ENCODE measurements at regions not wholly inside any gene's neighbourhood (a gene's known extent, or its start where the extent isn't known, plus 50 kb on each side); places are given as distances from the start of the nearest gene placed in this dataset.

GRCh38 chr9:91141407-91141965 is 220.2 kb downstream of the AUH start:
- ATAC-seq, result no peak

GRCh38 chr9:91143162-91143561 is 218.6 kb downstream of the AUH start:
- no peak for ATAC-seq

GRCh38 chr9:91143642-91144041 is 218.1 kb downstream of the AUH start:
- ATAC-seq, result peak; percentile 33

GRCh38 chr9:91144769-91145168 is 216.9 kb downstream of the AUH start:
- ATAC-seq, result no peak

- no peak for ATAC-seq
These were observed 216.2 kb downstream of the AUH start for GRCh38 chr9:91145496-91145895.

- no peak for ATAC-seq
These were observed 215.2 kb downstream of the AUH start for GRCh38 chr9:91146391-91147019.

GRCh38 chr9:91147079-91147708 is 214.5 kb downstream of the AUH start:
- no peak for ATAC-seq

GRCh38 chr9:91148306-91148705 is 213.4 kb downstream of the AUH start:
- no peak for ATAC-seq

GRCh38 chr9:91150273-91150997 is 211.3 kb downstream of the AUH start:
- no peak for ATAC-seq

- ATAC-seq, result peak; percentile 33
These were observed 210.6 kb downstream of the AUH start for GRCh38 chr9:91150998-91151717.

GRCh38 chr9:91151718-91152095 is 210.0 kb downstream of the AUH start:
- no peak for ATAC-seq

GRCh38 chr9:91154686-91155085 is 207.0 kb downstream of the AUH start:
- no peak for ATAC-seq

- ATAC-seq, result no peak
These were observed 206.5 kb downstream of the AUH start for GRCh38 chr9:91155181-91155580.

GRCh38 chr9:91155746-91156376 is 205.9 kb downstream of the AUH start:
- ATAC-seq, result no peak

GRCh38 chr9:91156451-91157234 is 205.1 kb downstream of the AUH start:
- ATAC-seq, result peak; percentile 81

GRCh38 chr9:91157883-91158282 is 203.8 kb downstream of the AUH start:
- no peak for ATAC-seq

GRCh38 chr9:91158286-91158685 is 203.4 kb downstream of the AUH start:
- no peak for ATAC-seq

GRCh38 chr9:91158946-91159345 is 202.8 kb downstream of the AUH start:
- no peak for ATAC-seq

GRCh38 chr9:91159664-91160121 is 202.0 kb downstream of the AUH start:
- no peak for ATAC-seq

- no peak for ATAC-seq
These were observed 201.5 kb downstream of the AUH start for GRCh38 chr9:91160181-91160580.
